ENCODE measurements at regions not wholly inside any gene's neighbourhood (a gene's known extent, or its start where the extent isn't known, plus 50 kb on each side); places are given as distances from the start of the nearest gene placed in this dataset.

DNA sequence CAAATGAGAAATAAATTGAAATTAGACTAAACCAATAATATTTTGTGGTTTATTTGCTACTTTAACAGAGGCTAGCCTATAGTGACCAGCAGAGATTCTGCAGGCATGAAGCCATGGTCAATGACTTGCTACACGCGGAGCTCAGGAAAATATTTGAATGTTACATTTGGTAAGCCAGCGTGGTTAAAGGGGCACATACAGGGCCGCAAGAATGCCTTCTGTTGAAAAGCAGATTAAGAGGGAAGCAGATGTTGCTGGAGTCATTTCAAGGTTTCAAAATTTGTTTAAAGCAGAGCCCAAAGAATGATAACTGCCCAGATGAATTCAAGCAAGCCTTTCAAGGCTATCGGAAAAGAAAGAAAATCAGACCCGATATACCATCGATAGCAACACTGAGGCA lies 294.3 kb upstream of the MAN1A1 start:
- TF ChIP-seq POLR2A (IDR thresholded peaks at IDR 0.05; ENCODE audit: low read depth, low read length) (no peak), POLR2AphosphoS5 (IDR thresholded peaks at IDR 0.05; ENCODE audit: low read depth, low read length) (no peak), TAF1 (IDR thresholded peaks at IDR 0.05; ENCODE audit: borderline replicate concordance, low read depth, low read length) (no peak)
